DND-41 (cell line): ENCODE measurements at regions not wholly inside any gene's neighbourhood (a gene's known extent, or its start where the extent isn't known, plus 50 kb on each side); places are given as distances from the start of the nearest gene placed in this dataset.

Experiments used
- ATAC-seq: fragments of 200-7000 bp; cut with Tn5 transposase; 3 replicates; pipeline ENCODE4 v1.9.1; 2021; ENCODE audit warnings: low read depth; ENCODE audit not compliant: insufficient read depth
- DNase-seq: peaks from one replicate; pipeline ENCODE4 v3.0.0-alpha.2; 2020
- H2AFZ ChIP-seq: 2 replicates; pipeline ENCODE4 v1.6.0; 2012; ENCODE audit warnings: low read depth, low read length
- H3K27ac ChIP-seq: 2 replicates; pipeline ENCODE4 v1.5.1; 2012; ENCODE audit warnings: low read length, inconsistent platforms
- H3K27me3 ChIP-seq: fragments of 200-600 bp; sonication (generic); 2 replicates; pipeline ENCODE4 v1.6.0; 2012; ENCODE audit warnings: low read length, mild to moderate bottlenecking, inconsistent platforms; ENCODE audit not compliant: insufficient read depth, poor library complexity
- H3K36me3 ChIP-seq: 2 replicates; pipeline ENCODE4 v1.5.1; 2012; ENCODE audit warnings: low read length, inconsistent platforms; ENCODE audit not compliant: insufficient read depth
- H3K4me1 ChIP-seq: 2 replicates; pipeline ENCODE4 v1.5.1; 2012; ENCODE audit warnings: mild to moderate bottlenecking, low read length; ENCODE audit not compliant: insufficient read depth
- H3K4me2 ChIP-seq: 2 replicates; pipeline ENCODE4 v1.6.0; 2012; ENCODE audit warnings: mild to moderate bottlenecking, moderate library complexity, low read length, inconsistent platforms; ENCODE audit not compliant: insufficient read depth
- H3K4me3 ChIP-seq, 2 experiments: fragments of 200-600 bp in 1 of 2; shearing (Covaris generic) in 1 of 2; 2 replicates each; pipeline ENCODE4 v1.5.1; 2012 to 2016; ENCODE audit warnings: inconsistent platforms in 2 of 2, low read length in 2 of 2, mild to moderate bottlenecking in 2 of 2, low read depth in 1 of 2, moderate library complexity in 1 of 2
- H3K79me2 ChIP-seq: 2 replicates; pipeline ENCODE4 v1.6.0; 2012; ENCODE audit warnings: low read length, inconsistent platforms; ENCODE audit not compliant: insufficient read depth
- H3K9ac ChIP-seq: 2 replicates; pipeline ENCODE4 v1.6.0; 2012; ENCODE audit warnings: low read depth, mild to moderate bottlenecking, inconsistent platforms, low read length, moderate library complexity
- H3K9me3 ChIP-seq: 2 replicates; pipeline ENCODE4 v1.5.1; 2012; ENCODE audit warnings: low read length, moderate library complexity, mild to moderate bottlenecking, inconsistent platforms; ENCODE audit not compliant: insufficient read depth, severe bottlenecking
- H4K20me1 ChIP-seq: 2 replicates; pipeline ENCODE4 v1.6.0; 2012; ENCODE audit warnings: low read length; ENCODE audit not compliant: insufficient read depth
- EZH2 ChIP-seq: IDR thresholded peaks from 3 replicates; pipeline ENCODE4 v1.6.1; 2012; ENCODE audit warnings: borderline replicate concordance, low read depth, mild to moderate bottlenecking, moderate library complexity, low read length, inconsistent platforms; ENCODE audit not compliant: severe bottlenecking
- TF ChIP-seq, protein P1 (sequence below): IDR thresholded peaks from 2 replicates; pipeline ENCODE4 v1.5.1; 2012; ENCODE audit warnings: borderline replicate concordance, low read length, moderate library complexity, mild to moderate bottlenecking; ENCODE audit not compliant: poor library complexity, severe bottlenecking; ENCODE audit errors: extremely low read depth

DNA sequence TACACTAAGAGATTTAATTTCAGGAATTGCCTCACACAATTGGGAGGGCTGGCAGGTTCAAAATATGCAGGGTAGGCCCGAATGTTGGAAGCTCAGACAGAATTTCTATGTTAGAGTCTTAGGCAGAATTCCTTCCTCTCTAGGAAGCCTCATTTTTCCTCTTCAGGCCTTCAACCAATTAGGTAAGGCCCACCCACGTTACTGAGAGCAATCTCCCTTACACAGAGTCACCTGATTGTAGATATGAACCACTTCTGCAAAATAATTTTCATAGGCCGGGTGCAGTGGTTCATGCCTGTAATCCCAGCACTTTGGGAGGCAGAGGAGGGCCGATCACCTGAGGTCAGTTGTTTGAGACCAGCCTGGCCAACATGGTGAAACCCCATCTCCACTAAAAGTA lies 50.2 kb upstream of the HIVEP1 start:
- Histone ChIP-seq H4K20me1 (no peaks in the 10 kb centered on the region), H3K4me1 (no peaks in the 10 kb centered on the region), H3K9ac (no peak overlapping the region), H2AFZ (no peak overlapping the region), H3K27ac (no peak overlapping the region), H3K4me3 (no peak overlapping the region), H3K79me2 (no peaks in the 10 kb centered on the region), H3K4me2 (no peak overlapping the region), H3K36me3 (no peaks in the 10 kb centered on the region), H3K27me3 (no peaks in the 10 kb centered on the region), H3K9me3 (no peaks in the 10 kb centered on the region)
- TF ChIP-seq, protein P1, sequence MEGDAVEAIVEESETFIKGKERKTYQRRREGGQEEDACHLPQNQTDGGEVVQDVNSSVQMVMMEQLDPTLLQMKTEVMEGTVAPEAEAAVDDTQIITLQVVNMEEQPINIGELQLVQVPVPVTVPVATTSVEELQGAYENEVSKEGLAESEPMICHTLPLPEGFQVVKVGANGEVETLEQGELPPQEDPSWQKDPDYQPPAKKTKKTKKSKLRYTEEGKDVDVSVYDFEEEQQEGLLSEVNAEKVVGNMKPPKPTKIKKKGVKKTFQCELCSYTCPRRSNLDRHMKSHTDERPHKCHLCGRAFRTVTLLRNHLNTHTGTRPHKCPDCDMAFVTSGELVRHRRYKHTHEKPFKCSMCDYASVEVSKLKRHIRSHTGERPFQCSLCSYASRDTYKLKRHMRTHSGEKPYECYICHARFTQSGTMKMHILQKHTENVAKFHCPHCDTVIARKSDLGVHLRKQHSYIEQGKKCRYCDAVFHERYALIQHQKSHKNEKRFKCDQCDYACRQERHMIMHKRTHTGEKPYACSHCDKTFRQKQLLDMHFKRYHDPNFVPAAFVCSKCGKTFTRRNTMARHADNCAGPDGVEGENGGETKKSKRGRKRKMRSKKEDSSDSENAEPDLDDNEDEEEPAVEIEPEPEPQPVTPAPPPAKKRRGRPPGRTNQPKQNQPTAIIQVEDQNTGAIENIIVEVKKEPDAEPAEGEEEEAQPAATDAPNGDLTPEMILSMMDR = no peak
- no peak for TF ChIP-seq EZH2
- ATAC-seq = no peak
- DNase-seq = no peak

DNA sequence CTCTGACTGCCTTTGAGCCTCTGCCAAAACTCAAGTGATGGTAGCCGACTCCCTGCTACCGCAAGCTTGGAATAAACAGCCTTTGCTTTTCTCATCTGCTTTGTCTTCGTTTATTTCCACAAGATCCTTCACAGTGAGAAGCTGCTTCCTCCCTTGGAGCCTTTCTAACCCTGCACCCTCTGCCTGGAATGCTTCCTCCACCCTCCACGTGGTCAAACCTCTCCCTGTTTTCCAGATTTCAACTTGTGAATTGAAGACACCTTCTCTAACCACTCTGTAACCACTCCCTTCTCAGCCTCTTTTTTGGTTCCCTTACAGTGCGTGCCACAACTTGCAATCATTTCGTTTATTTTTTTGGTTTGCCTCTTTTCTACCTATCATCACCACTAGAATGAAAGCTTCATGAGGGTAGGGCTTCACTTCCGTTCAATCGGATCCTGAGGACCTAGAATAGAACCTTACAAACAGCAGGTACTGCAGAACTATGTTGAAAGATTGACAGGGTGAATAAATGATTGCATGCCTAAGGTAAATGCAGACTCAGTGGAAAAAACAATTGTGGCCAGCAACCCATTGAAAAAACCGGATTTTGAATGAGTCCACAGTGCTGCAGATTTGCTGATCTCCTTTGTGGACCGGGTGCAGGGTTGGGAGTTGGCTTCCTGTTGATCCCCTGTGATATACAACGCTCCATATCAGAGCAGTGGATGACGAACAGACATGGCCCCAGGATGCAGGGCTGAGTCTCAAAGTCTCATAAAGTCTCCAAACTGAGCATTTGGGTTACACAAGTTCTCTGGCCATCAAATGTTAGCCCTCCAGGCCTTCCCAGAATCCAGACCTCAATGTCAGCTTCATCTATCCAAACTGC lies 51.0 kb upstream of the HIVEP1 start:
- Histone ChIP-seq H3K27ac (no peak overlapping the region), H3K4me1 (no peaks in the 10 kb centered on the region), H3K27me3 (no peaks in the 10 kb centered on the region), H4K20me1 (no peaks in the 10 kb centered on the region), H3K36me3 (no peaks in the 10 kb centered on the region), H3K9ac (no peak overlapping the region), H3K4me3 (no peak overlapping the region), H3K4me2 (no peak overlapping the region), H3K79me2 (no peaks in the 10 kb centered on the region), H2AFZ (no peak overlapping the region), H3K9me3 (no peaks in the 10 kb centered on the region)
- no peak for TF ChIP-seq EZH2
- TF ChIP-seq, protein P1 = no peak
- ATAC-seq = no peak
- no peak for DNase-seq

DNA sequence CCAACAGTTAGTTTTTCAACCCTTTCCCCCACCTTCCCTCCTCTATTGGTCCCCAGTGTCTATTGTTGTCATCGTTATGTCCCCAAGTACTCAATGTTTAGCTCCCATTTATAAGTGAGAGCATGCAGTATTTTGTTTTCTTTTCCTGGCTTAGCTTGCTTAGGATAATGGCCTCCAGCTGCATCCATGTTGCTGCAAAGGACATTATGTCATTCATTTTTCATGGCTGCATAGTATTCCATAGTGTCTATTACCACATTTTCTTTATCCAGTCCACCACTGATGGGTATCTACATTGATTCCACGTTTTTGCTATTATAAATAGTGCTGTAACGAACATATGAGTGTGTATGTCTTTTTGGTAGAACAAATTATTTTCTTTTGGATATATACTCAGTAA lies 55.3 kb upstream of the HIVEP1 start:
- Histone ChIP-seq H3K27me3 (no peaks in the 10 kb centered on the region), H4K20me1 (no peaks in the 10 kb centered on the region), H3K27ac (no peak overlapping the region), H3K4me3 (no peak overlapping the region), H3K9ac (no peak overlapping the region), H3K79me2 (no peaks in the 10 kb centered on the region), H3K4me2 (no peak overlapping the region), H3K36me3 (no peaks in the 10 kb centered on the region), H3K9me3 (no peaks in the 10 kb centered on the region), H2AFZ (no peak overlapping the region), H3K4me1 (no peaks in the 10 kb centered on the region)
- TF ChIP-seq, protein P1 = no peak
- no peak for TF ChIP-seq EZH2
- DNase-seq (no peak), ATAC-seq (no peak)

DNA sequence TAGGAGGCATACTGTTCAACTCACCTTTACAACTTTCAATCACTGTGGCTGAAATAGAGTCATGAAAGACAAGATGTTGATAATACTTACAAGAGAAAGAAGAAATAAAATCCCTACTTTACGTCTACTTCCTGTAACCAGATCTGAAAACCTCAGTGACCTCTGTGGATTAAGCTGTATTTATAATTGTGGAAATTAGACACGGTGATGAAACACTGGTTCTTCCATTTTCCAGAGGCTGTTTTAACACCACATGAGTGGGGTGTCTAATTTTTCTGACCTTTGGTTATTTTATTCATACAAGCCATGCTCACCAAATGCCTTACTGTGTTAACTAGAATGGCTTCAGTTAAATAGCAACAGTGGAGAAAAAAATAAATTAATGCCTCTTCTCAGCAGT lies 58.5 kb upstream of the HIVEP1 start:
- TF ChIP-seq, protein P1 = no peak
- TF ChIP-seq EZH2 = no peak
- DNase-seq = no peak
- Histone ChIP-seq H3K79me2 (no peaks in the 10 kb centered on the region), H3K9me3 (no peaks in the 10 kb centered on the region), H3K27ac (no peak overlapping the region), H3K9ac (no peak overlapping the region), H4K20me1 (no peaks in the 10 kb centered on the region), H2AFZ (no peak overlapping the region), H3K27me3 (no peaks in the 10 kb centered on the region), H3K36me3 (no peaks in the 10 kb centered on the region), H3K4me3 (no peak overlapping the region), H3K4me1 (no peaks in the 10 kb centered on the region), H3K4me2 (no peak overlapping the region)
- ATAC-seq = no peak
